Posterior vena cava (tissue), 2 donors: ENCODE measurements at regions not wholly inside any gene's neighbourhood (a gene's known extent, or its start where the extent isn't known, plus 50 kb on each side); places are given as distances from the start of the nearest gene placed in this dataset.
"Not testable (repeated sequence)": the region's sequence is repeated elsewhere in the genome, so short reads cannot be mapped to it uniquely, and the experiment has no call there.

Experiments
- DNase-seq: peaks from one replicate; pipeline ENCODE4 v3.0.0-alpha.2; 2020; ENCODE audit warnings: low spot score
- intact Hi-C, 2 donors: fragments of 100-400 bp; cut with DNase I; formaldehyde crosslinking; loops; one replicate each; pipeline versions ENCODE4 v1.14.1 to v1.14.2; 2022 to 2023
- donor health status: DM: yes; HTN: yes; CAD: no.
- donor health status: DM: yes; HTN: yes; CAD: no.

DNA sequence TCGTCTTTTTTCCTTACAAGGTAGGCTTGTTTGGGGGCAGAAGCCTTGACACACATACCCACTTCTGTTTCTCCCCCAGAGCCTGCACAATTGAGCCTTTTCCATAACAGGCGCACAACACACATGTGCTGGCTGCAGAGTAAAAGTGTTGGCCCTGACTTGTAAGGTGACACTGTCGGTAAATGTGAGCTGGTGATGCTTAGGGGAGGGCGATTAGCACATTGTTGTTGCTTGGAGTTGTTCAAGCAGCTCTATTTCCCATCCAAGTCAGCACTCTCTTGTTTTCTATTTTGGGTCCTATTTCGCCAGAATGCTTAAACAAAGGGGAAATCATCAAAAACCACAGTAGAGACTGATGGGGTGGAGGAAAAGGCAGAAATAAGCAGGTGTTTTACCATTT is 51.9 kb upstream of the PTPRJ start:
- intact Hi-C loops = no loop called here
- no peak for DNase-seq

DNA sequence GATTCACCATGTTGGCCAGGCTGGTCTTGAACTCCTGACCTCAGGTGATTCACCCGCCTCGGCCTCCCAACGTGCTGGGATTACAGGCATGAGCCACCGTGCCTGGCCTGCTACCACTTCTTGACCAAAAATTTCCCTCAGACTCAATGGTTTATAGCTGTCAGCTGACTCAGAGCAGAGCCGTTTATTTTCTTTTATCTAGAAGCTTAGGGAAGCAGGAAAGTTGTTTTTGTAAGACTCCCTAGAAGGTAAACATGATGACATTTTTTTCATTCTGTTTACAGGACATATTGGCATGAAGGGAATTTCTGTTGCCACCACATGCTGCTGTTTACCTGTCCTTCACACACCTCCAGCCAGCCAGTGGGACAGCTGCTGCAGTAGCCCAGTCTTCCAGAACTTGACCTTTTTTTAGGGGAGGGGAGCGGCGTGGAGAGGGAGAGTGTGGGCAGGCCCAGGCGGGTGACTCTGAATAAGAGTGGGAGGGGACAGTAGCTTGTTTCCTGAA is 56.1 kb upstream of the PTPRJ start:
- DNase-seq = peak; percentile 74
- intact Hi-C loops = no loop called here

- intact Hi-C loops = no loop called here
Observed at GRCh38 chr11:47923667-47924066, 56.7 kb upstream of the PTPRJ start.

DNA sequence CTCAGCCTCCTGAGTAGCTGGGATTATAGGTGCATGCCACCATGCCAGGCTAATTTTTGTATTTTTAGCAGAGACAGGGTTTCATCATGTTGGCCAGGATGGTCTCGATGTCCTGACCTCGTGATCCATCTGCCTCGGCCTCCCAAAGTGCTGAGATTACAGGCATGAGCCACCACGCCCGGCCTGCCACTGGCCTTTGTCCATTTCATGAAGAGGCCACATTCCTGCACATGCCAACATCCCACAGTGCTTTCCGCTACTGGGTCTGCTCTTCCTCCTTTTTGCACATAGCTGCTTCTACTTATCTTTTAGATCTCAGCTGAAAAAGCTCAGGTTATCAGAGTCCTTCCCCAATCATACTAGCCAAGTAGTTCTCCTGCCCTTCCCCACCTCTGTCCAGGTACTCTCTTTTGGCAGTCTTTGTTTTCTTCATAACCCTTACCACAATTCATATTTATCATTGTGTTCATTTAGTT is 59.2 kb upstream of the PTPRJ start:
- intact Hi-C loops = not testable (repeated sequence)
- DNase-seq = peak; percentile 66

More at GRCh38 chr11:47923667-47924066, 56.7 kb upstream of the PTPRJ start:
- DNase-seq = peak; percentile 77

- DNase-seq = peak; percentile 31
- intact Hi-C loops = no loop called here
Observed at GRCh38 chr11:47918882-47919495, 61.4 kb upstream of the PTPRJ start.

DNA sequence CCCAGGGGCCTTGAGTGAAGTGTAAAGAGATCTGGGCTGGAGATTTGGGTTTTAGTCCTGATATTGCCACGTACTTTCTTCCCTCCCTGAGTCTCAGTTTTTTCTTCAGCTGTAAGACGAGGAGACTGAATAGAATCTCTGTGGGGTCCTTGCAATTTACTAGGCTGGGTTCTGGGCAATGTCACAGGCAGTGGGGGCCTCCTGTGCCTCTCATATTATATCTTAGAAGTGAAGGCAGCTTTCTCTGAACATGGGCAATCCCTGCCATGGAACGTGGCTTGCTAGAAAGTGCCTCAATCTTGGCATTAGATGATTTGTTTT is 62.0 kb upstream of the PTPRJ start:
- DNase-seq = no peak
- intact Hi-C loops = no loop called here

GRCh38 chr11:47917599-47918369 is 62.6 kb upstream of the PTPRJ start:
- intact Hi-C loops = no loop called here
- peak; percentile 96 for DNase-seq

- intact Hi-C loops = no loop called here
- DNase-seq = peak; percentile 87
Observed at GRCh38 chr11:47916361-47916841, 64.0 kb upstream of the PTPRJ start.

GRCh38 chr11:47915783-47916182 is 64.6 kb upstream of the PTPRJ start:
- intact Hi-C loops = no loop called here

GRCh38 chr11:47915374-47915773 is 65.0 kb upstream of the PTPRJ start:
- intact Hi-C loops = no loop called here
- DNase-seq = no peak

More at GRCh38 chr11:47915783-47916182, 64.6 kb upstream of the PTPRJ start:
- DNase-seq = no peak

DNA sequence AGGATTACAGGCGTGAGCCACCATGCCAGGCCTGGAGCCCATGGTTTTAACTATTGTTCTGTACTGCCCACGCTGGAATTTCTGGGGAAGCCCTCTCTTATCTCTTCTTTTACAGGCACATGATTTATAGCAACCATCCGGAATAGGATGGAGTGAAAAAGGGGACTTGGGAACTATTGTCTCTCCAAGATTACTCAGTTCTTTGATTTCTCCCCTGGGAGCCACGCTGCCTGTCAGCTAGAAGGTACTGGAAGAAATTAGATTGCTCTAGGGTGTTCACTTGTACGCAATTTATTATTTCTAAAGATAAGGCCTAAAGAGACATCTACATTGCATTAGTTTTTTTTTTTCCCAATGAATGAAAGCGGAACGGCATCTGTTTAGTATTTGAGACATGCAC is 65.6 kb upstream of the PTPRJ start:
- DNase-seq = no peak
- intact Hi-C loops = no loop called here

- no peak for DNase-seq
- intact Hi-C loops = no loop called here
Observed at GRCh38 chr11:47913529-47914244, 65.5 kb upstream of the NUP160 start.

- intact Hi-C loops = no loop called here
Observed at GRCh38 chr11:47912843-47913437, 64.8 kb upstream of the NUP160 start.

DNA sequence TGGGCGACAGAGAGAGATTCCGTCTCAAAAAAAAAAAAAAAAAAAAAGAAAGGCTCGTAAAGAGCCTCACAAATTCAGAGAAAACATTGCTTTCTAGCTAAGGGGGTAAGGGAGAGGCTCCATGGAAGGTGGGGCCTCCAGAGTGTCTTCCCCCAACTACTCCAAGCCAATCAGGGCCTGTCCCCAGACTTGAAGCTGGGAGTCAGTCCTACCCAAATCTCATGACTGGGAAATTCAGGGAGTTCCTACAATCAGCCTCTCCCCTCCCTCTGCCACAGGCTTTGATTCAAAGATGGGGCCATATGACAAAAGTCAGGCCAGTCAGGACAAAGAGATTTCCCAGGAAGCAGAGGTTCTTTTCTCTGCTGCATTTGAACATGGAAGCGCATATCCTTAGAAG is 63.0 kb upstream of the NUP160 start:
- no peak for DNase-seq
- intact Hi-C loops = no loop called here

More at GRCh38 chr11:47912843-47913437, 64.8 kb upstream of the NUP160 start:
- no peak for DNase-seq

GRCh38 chr11:47908198-47908597 is 60.0 kb upstream of the NUP160 start:
- intact Hi-C loops = no loop called here
- DNase-seq = no peak

- no peak for DNase-seq
- intact Hi-C loops = no loop called here
Observed at GRCh38 chr11:47907499-47907898, 59.3 kb upstream of the NUP160 start.

DNA sequence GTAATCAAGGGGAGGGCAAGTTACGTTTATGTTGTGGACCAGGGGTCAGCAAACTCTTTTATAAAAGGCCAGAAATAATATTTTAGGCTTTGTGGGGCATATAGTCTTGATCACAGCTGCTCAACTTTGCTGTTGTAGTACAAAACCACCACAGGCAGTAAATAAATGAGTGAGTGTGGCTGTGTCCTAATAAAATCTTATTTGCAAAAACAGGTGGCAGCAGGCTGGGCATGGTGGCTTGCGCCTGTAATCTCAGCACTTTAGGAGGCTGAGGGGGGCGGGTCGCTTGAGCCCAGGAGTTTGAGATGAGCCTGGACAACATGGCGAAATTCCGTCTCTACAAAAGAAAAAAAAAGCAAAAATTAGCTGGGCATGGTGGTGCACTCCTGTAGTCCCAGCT is 57.9 kb upstream of the NUP160 start:
- intact Hi-C loops = no loop called here
- no peak for DNase-seq

- DNase-seq = no peak
- intact Hi-C loops = no loop called here
Observed at GRCh38 chr11:47905358-47906059, 57.4 kb upstream of the NUP160 start.

DNA sequence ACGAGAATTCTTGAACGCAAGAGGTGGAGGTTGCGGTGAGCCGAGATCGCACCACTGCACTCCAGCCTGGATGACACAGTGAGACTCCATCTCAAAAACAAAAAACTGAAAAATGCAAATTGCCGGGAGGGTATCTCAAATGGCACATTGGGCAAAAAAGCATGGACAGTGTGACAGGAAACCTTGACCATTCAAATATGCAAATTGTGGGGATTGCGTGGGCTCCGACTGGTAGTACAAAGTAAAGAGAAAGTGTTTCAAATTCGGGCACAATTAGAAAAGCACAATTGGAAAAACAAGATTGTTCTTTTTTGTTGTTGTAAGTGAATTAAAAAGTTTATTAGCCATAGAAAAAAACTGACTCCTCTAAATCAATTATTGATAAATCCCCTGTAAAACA is 56.7 kb upstream of the NUP160 start:
- DNase-seq = no peak
- intact Hi-C loops = no loop called here
